ENCODE measurements at regions not wholly inside any gene's neighbourhood (a gene's known extent, or its start where the extent isn't known, plus 50 kb on each side); places are given as distances from the start of the nearest gene placed in this dataset.

- no peak overlapping the region for H3K27ac ChIP-seq (ENCODE audit: low read depth, low read length)
- H3K36me3 ChIP-seq (ENCODE audit: control insufficient read depth, insufficient read depth, low read length): no peaks in the 10 kb centered on the region
- H3K4me3 ChIP-seq (ENCODE audit: low read depth, low read length): no peak overlapping the region
- no peaks in the 10 kb centered on the region; the same call in 1 of the 2 replicates for H3K9me3 ChIP-seq (ENCODE audit: control insufficient read depth, insufficient read depth, low read depth, low read length)
- no peaks in the 10 kb centered on the region for H3K4me1 ChIP-seq (ENCODE audit: control insufficient read depth, insufficient read depth, low read length)
- peaks cover 3% of the 10 kb centered on the region; the same call in 1 of the 2 replicates for H3K27me3 ChIP-seq (ENCODE audit: control insufficient read depth, insufficient read depth, low read length)
- no peak overlapping the region for H3K9ac ChIP-seq (ENCODE audit: low read length)
Observed at GRCh38 chr21:38952890-38953289, 147.2 kb downstream of the ETS2 start.

GRCh38 chr21:38951095-38951730, 145.5 kb downstream of the ETS2 start:
- no peaks in the 10 kb centered on the region; the same call in 1 of the 2 replicates for H3K9me3 ChIP-seq (ENCODE audit: control insufficient read depth, insufficient read depth, low read depth, low read length)
- no peaks in the 10 kb centered on the region for H3K36me3 ChIP-seq (ENCODE audit: control insufficient read depth, insufficient read depth, low read length)
- H3K4me1 ChIP-seq (ENCODE audit: control insufficient read depth, insufficient read depth, low read length): peaks cover 4% of the 10 kb centered on the region; the same call in 1 of the 2 replicates
- H3K27ac ChIP-seq (ENCODE audit: low read depth, low read length): no peak overlapping the region
- no peak overlapping the region for H3K9ac ChIP-seq (ENCODE audit: low read length)
- peaks cover 20% of the 10 kb centered on the region for H3K27me3 ChIP-seq (ENCODE audit: control insufficient read depth, insufficient read depth, low read length)
- no peak overlapping the region for H3K4me3 ChIP-seq (ENCODE audit: low read depth, low read length)

GRCh38 chr21:38950435-38951094, 144.8 kb downstream of the ETS2 start:
- no peak overlapping the region for H3K4me3 ChIP-seq (ENCODE audit: low read depth, low read length)
- peaks cover 9% of the 10 kb centered on the region for H3K4me1 ChIP-seq (ENCODE audit: control insufficient read depth, insufficient read depth, low read length)
- H3K27ac ChIP-seq (ENCODE audit: low read depth, low read length): no peak overlapping the region
- H3K27me3 ChIP-seq (ENCODE audit: control insufficient read depth, insufficient read depth, low read length): peaks cover 20% of the 10 kb centered on the region
- H3K9me3 ChIP-seq (ENCODE audit: control insufficient read depth, insufficient read depth, low read depth, low read length): no peaks in the 10 kb centered on the region; the same call in 1 of the 2 replicates
- no peak overlapping the region for H3K9ac ChIP-seq (ENCODE audit: low read length)
- H3K36me3 ChIP-seq (ENCODE audit: control insufficient read depth, insufficient read depth, low read length): no peaks in the 10 kb centered on the region

DNA sequence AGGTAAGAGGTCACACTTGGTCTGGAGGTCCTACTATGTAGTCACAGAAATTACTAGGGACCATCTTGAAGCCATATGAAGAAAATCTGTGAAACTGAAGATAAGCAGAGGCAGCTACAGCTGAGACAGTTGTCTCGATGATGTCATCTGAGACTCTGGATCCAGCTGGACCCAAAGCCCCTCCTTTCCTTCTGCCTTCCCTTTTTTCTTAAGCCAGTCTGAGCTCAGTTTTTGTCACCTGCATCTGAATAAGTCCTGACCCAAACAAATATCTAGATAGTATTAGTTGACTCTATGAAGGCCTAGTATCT, 143.3 kb downstream of the ETS2 start:
- Histone ChIP-seq H3K27me3 (ENCODE audit: control insufficient read depth, insufficient read depth, low read length) (peaks cover 20% of the 10 kb centered on the region), H3K4me3 (ENCODE audit: low read depth, low read length) (no peak overlapping the region), H3K27ac (ENCODE audit: low read depth, low read length) (no peak overlapping the region), H3K9ac (ENCODE audit: low read length) (no peak overlapping the region), H3K36me3 (ENCODE audit: control insufficient read depth, insufficient read depth, low read length) (no peaks in the 10 kb centered on the region), H3K4me1 (ENCODE audit: control insufficient read depth, insufficient read depth, low read length) (peaks cover 11% of the 10 kb centered on the region), H3K9me3 (ENCODE audit: control insufficient read depth, insufficient read depth, low read depth, low read length) (no peaks in the 10 kb centered on the region; the same call in 1 of the 2 replicates)

DNA sequence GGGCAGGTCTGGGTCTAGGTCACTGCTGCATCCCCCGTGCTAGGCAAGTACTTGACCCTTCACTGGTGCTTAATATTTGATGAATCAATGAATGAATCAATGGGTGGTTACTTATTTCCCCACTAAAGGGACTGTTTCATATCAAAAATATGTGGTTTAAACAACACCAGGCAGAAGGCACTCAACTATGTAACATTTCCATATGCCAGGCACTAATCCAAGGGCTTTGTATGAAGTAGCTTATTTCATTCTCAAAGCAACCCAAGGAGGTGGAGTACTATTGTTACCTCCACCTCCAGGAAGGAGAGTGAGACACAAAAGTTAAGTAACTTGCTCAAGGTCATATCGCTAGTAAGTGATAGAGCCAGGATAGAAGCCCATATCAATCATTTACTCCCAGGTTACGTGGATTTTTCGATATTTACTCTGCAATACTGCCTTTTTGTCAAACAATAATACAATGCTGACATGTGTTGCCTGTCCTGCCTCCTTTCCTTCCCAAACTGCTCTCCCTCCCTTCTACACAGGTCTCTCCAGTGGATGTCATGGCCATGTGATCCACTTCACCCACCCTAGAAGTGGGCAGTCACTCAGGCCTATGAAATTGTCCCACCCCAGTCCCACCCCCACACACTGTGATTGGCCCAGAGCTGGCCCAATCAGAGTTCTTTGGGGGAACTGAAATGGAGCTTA, 142.8 kb downstream of the ETS2 start:
- H3K9me3 ChIP-seq (ENCODE audit: control insufficient read depth, insufficient read depth, low read depth, low read length): no peaks in the 10 kb centered on the region; the same call in 1 of the 2 replicates
- no peaks in the 10 kb centered on the region for H3K36me3 ChIP-seq (ENCODE audit: control insufficient read depth, insufficient read depth, low read length)
- no peak overlapping the region for H3K4me3 ChIP-seq (ENCODE audit: low read depth, low read length)
- peaks cover 20% of the 10 kb centered on the region for H3K27me3 ChIP-seq (ENCODE audit: control insufficient read depth, insufficient read depth, low read length)
- H3K27ac ChIP-seq (ENCODE audit: low read depth, low read length): no peak overlapping the region
- no peak overlapping the region for H3K9ac ChIP-seq (ENCODE audit: low read length)
- peaks cover 11% of the 10 kb centered on the region for H3K4me1 ChIP-seq (ENCODE audit: control insufficient read depth, insufficient read depth, low read length)

DNA sequence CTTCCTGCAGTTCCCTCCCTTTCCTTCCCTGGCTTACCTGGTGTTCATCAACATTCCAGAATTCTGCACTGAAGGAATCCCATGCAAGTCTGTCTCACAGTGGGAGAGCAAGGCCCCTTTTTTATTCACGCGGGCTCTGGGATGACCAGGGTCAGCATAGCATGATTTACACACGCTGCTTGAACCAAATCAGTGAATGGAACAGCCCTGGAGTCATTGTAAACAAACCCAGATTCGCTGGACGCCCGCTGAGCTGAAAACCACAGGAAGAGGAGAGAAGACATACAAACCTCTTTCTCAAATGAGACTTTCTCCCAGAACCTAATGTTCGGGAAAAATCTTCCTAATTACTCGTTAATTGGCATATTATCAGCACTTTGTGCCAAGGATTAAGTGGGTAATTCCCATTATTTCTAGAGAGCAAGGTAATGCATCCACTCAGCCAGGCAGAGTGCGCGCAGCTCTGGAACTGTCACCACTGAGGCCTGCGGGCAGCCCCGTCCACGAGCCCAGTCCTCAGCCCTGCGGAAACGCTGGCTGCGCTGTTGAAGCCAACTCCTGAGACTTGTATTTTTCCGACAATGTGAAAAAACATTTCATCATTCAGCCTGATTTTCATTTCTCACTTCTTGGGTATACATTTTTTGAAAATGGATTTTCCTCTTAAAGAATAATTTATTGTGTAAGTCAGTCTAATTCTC, 140.0 kb downstream of the ETS2 start:
- Histone ChIP-seq H3K4me1 (ENCODE audit: control insufficient read depth, insufficient read depth, low read length) (peaks cover 11% of the 10 kb centered on the region), H3K4me3 (ENCODE audit: low read depth, low read length) (no peak overlapping the region; the same call in 1 of the 2 replicates), H3K27me3 (ENCODE audit: control insufficient read depth, insufficient read depth, low read length) (peaks cover 20% of the 10 kb centered on the region), H3K9ac (ENCODE audit: low read length) (no peak overlapping the region), H3K36me3 (ENCODE audit: control insufficient read depth, insufficient read depth, low read length) (no peaks in the 10 kb centered on the region), H3K27ac (ENCODE audit: low read depth, low read length) (no peak overlapping the region), H3K9me3 (ENCODE audit: control insufficient read depth, insufficient read depth, low read depth, low read length) (peaks cover 11% of the 10 kb centered on the region; the same call in 1 of the 2 replicates)

DNA sequence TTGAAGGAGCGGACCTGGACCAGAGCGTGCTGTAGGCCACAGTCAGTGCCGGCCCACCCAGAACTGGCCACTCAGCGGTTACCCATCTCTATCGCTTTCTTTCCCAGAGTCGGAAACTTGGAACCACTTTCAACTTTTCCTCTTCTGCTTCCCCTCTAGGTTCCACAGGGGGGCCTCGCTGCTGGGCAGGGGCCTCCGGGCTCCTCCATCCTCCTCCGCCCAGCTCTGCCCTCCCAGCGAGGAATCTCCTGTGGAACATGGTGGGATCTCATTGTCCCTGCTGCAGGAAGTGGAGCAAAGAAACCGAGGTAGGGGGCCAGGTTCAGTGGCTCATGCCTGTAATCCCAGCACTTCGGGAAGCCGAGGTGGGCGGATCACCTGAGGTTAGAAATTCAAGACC, 139.2 kb downstream of the ETS2 start:
- no peak overlapping the region for H3K27ac ChIP-seq (ENCODE audit: low read depth, low read length)
- H3K27me3 ChIP-seq (ENCODE audit: control insufficient read depth, insufficient read depth, low read length): peaks cover 20% of the 10 kb centered on the region
- H3K36me3 ChIP-seq (ENCODE audit: control insufficient read depth, insufficient read depth, low read length): no peaks in the 10 kb centered on the region
- no peak overlapping the region for H3K4me3 ChIP-seq (ENCODE audit: low read depth, low read length)
- H3K9ac ChIP-seq (ENCODE audit: low read length): no peak overlapping the region
- peaks cover 11% of the 10 kb centered on the region for H3K4me1 ChIP-seq (ENCODE audit: control insufficient read depth, insufficient read depth, low read length)
- peaks cover 11% of the 10 kb centered on the region; the same call in 1 of the 2 replicates for H3K9me3 ChIP-seq (ENCODE audit: control insufficient read depth, insufficient read depth, low read depth, low read length)

GRCh38 chr21:38944402-38944801, 138.7 kb downstream of the ETS2 start:
- Histone ChIP-seq H3K27ac (ENCODE audit: low read depth, low read length) (no peak overlapping the region), H3K4me1 (ENCODE audit: control insufficient read depth, insufficient read depth, low read length) (peaks cover 11% of the 10 kb centered on the region), H3K9me3 (ENCODE audit: control insufficient read depth, insufficient read depth, low read depth, low read length) (peaks cover 11% of the 10 kb centered on the region; the same call in 1 of the 2 replicates), H3K36me3 (ENCODE audit: control insufficient read depth, insufficient read depth, low read length) (no peaks in the 10 kb centered on the region), H3K9ac (ENCODE audit: low read length) (no peak overlapping the region), H3K27me3 (ENCODE audit: control insufficient read depth, insufficient read depth, low read length) (peaks cover 20% of the 10 kb centered on the region), H3K4me3 (ENCODE audit: low read depth, low read length) (no peak overlapping the region)

DNA sequence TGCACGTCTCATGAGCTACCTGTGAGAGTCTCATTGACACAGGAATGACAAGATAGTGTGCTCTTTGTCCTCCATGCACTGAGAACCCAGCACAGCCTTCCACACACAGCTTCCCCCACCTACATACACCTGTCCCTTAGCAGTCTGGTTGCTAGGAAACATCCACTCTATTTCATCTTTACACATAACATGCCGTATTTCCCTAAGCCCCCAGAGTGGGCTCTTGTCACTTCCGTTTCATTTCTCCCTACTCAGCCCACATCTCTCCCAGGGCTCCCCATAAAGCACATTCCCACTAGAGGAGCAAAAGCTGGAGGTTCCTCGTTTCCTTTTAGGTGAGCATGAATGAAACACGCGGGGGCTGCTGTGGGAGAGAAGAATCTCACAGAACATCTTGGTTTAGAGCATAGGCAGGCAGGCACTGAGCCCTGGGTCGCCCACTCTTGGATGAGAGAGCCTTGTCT, 137.1 kb downstream of the ETS2 start:
- no peak overlapping the region for H3K4me3 ChIP-seq (ENCODE audit: low read depth, low read length)
- peaks cover 11% of the 10 kb centered on the region; the same call in 1 of the 2 replicates for H3K9me3 ChIP-seq (ENCODE audit: control insufficient read depth, insufficient read depth, low read depth, low read length)
- H3K27me3 ChIP-seq (ENCODE audit: control insufficient read depth, insufficient read depth, low read length): peaks cover 16% of the 10 kb centered on the region
- H3K4me1 ChIP-seq (ENCODE audit: control insufficient read depth, insufficient read depth, low read length): peaks cover 14% of the 10 kb centered on the region
- no peak overlapping the region for H3K9ac ChIP-seq (ENCODE audit: low read length)
- H3K36me3 ChIP-seq (ENCODE audit: control insufficient read depth, insufficient read depth, low read length): no peaks in the 10 kb centered on the region
- no peak overlapping the region for H3K27ac ChIP-seq (ENCODE audit: low read depth, low read length)

GRCh38 chr21:38938769-38939168, 133.0 kb downstream of the ETS2 start:
- H3K9ac ChIP-seq (ENCODE audit: low read length): no peak overlapping the region
- peaks cover 13% of the 10 kb centered on the region; the same call in 1 of the 2 replicates for H3K9me3 ChIP-seq (ENCODE audit: control insufficient read depth, insufficient read depth, low read depth, low read length)
- H3K27me3 ChIP-seq (ENCODE audit: control insufficient read depth, insufficient read depth, low read length): no peaks in the 10 kb centered on the region
- H3K4me1 ChIP-seq (ENCODE audit: control insufficient read depth, insufficient read depth, low read length): peaks cover 3% of the 10 kb centered on the region; the same call in 1 of the 2 replicates
- no peaks in the 10 kb centered on the region for H3K36me3 ChIP-seq (ENCODE audit: control insufficient read depth, insufficient read depth, low read length)
- no peak overlapping the region for H3K27ac ChIP-seq (ENCODE audit: low read depth, low read length)
- H3K4me3 ChIP-seq (ENCODE audit: low read depth, low read length): no peak overlapping the region
